HG02759 (cell line): ENCODE measurements at regions not wholly inside any gene's neighbourhood (a gene's known extent, or its start where the extent isn't known, plus 50 kb on each side); places are given as distances from the start of the nearest gene placed in this dataset.

Source experiments
- ATAC-seq: cut with Tn5 transposase; IDR thresholded peaks from one replicate; pipeline ENCODE4 v1.9.1; 2021; ENCODE audit warnings: mild to moderate bottlenecking, moderate library complexity; ENCODE audit not compliant: unreplicated experiment

DNA sequence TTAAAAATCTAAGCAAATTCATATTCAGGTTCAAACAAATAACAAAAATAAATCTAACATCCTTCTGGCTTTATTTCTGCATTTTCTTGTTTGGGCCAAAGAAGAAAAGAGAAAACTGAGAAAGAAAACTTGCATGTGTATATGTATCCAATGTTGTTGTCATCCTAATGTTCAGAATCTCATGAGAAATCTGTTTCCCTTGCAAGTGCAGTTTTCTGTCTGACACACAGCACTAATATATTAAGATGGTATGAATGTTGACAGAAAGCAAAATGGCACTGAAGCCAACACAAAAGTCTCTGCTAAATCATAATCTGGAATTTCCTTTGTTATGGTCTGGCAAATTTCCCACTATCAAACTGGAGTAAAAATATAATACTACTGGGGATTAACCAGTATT, 235.9 kb downstream of the HGF start:
- no peak for ATAC-seq

GRCh38 chr7:81533426-81533825, 236.4 kb downstream of the HGF start:
- ATAC-seq: no peak

DNA sequence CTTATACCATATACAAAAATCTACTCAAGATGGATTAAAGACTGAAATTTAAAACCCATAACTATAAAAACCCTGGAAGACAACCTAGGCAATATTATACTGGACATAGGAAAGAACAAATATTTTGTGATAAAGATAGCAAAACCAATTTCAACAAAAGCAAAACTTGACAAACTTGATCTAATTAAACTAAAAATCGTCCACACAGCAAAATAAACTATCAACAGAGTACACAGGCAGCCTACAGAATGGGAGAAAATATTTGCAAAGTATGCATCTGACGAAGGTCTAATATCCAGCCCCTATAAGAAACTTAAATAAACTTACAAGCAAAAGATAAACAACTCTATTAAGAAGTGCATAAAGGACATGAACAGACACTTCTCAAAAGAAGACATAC, 240.1 kb downstream of the HGF start:
- no peak for ATAC-seq

GRCh38 chr7:81527651-81528050, 242.2 kb downstream of the HGF start:
- ATAC-seq: no peak

DNA sequence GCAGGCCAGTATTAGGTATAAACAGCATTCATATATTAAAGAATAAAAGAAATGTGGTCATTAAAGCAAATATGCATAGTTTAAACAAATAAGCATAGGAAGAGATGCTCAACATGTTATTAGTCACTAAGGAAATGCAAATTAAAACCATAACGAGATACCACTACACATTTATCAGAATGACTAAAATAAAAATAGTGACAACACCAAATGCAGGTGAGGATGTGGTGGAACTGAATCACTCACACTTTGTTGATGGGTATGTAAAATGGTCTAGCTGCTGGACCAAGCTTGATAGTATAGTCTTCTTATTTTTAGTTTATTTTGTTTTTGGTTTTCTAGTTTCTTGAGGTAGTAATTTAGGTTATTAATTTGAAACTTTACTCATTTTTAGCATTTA, 242.9 kb downstream of the HGF start:
- ATAC-seq: no peak

GRCh38 chr7:81525841-81526240, 244.0 kb downstream of the HGF start:
- no peak for ATAC-seq

DNA sequence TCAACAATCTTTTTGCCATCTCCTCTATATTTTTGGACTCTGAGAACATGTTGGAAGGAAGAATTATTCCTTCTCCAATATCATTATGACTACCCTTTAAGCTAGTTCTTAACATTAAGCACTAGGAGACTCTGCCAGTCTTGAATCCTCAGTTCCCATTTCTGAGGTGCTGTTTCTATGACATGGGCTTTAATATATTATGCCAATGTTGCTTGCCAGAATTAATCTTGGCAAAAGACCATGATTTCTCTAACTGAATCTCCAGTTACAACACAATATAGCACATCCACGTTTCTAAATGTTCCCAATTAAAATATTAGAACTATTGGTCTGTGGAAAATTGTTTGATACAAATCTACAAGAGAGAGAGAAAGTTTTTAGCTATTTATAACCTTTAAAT, 250.0 kb downstream of the HGF start:
- no peak for ATAC-seq

GRCh38 chr7:81516898-81517297, 252.9 kb downstream of the HGF start:
- no peak for ATAC-seq

GRCh38 chr7:81515009-81515408, 254.8 kb downstream of the HGF start:
- ATAC-seq: no peak

DNA sequence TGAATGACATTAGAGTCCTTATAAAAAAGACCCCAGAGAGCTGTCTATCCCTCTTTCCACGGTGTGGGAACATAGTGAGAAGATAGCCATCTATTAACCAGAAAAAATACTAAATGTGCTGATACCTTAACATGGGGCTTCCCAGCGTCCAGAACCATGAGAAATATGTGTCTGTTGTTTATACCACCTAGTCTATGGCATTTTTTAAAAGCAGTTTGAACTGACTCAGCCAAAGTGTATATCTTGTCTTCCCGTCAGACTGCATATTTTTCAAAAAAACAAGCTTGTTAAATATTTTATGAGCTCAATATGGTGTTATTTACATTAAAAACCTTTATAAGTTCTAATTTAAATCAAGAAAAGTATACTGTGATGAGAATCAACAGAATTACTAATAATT, 255.3 kb downstream of the HGF start:
- no peak for ATAC-seq

DNA sequence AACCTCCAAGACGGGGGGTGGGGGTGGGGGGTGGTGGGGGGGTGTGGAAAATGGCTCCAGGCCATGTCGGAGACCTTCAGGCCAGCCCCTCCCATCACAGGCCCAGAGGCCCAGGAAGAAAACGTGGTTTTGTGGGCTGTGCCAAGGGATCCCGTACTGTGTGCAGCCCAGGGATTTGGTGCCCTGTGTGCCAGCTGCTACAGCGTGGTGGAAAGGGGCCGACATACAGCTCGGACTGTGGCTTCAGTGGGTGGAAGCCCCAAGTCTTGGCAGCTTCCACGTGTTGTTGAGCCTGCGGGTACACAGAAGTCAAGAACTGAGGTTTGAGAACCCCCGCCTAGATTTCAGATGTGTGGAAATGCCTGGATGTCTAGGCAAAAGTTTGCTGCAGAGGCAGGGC, 259.7 kb downstream of the HGF start:
- ATAC-seq: no peak

- ATAC-seq: no peak
Observed at GRCh38 chr7:81507221-81507620, 262.6 kb downstream of the HGF start.

DNA sequence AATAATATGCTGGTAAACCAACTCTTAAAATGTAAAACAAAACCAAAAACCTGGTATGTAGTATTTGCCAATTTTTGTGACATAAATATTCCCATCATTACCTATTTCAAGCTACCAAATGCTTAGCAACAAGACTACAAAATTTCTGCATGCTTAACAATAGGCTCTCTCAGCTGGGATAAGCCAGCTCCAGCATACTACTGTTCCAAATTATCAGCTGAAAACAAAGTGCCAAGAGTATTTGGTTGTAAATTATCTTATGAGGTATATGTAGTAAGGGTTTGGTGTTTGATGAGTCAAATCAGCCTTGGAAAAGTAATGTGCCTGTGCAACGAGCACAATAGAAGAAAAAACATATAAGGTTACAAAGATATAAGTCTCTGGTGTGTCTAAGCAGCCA, 263.2 kb downstream of the HGF start:
- no peak for ATAC-seq

DNA sequence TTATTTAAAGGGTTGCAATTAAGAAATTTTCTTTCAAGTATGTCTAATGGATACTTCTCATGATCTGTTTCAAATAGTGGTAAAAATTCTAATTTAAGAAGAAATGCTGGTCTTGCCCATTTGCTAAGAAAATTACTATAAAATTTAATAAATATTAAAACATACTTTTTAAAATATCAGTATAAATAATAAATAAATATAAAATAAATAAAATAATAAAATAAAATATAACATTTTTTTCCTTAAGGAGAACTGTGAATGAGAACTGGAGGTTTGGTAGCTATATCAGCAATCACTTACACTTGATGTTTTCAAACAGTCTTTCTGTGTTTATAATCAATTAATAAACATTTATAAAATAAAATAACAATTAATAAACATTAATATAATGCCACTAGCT, 266.1 kb downstream of the HGF start:
- ATAC-seq: no peak

DNA sequence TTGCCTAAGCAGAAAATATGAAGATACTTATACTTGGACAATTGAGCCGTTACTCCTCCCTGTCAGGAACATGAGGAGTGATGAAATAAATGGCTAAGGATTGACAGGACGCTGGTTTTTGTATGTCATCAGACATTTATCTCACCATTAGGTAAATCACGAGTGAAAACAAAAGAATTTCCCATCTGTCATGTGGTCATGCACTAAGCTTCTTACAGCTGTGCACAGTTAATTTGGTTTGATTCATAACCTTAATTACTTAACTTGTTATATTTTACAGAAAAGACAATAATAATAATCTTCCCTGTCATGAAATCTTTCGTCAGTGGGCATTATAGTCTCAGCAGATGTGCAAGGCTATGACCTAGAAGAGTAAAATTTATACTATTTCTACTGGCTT, 266.5 kb downstream of the HGF start:
- ATAC-seq: no peak

GRCh38 chr7:81501220-81501619, 268.6 kb downstream of the HGF start:
- ATAC-seq: no peak

GRCh38 chr7:81500631-81501030, 269.2 kb downstream of the HGF start:
- ATAC-seq: no peak

DNA sequence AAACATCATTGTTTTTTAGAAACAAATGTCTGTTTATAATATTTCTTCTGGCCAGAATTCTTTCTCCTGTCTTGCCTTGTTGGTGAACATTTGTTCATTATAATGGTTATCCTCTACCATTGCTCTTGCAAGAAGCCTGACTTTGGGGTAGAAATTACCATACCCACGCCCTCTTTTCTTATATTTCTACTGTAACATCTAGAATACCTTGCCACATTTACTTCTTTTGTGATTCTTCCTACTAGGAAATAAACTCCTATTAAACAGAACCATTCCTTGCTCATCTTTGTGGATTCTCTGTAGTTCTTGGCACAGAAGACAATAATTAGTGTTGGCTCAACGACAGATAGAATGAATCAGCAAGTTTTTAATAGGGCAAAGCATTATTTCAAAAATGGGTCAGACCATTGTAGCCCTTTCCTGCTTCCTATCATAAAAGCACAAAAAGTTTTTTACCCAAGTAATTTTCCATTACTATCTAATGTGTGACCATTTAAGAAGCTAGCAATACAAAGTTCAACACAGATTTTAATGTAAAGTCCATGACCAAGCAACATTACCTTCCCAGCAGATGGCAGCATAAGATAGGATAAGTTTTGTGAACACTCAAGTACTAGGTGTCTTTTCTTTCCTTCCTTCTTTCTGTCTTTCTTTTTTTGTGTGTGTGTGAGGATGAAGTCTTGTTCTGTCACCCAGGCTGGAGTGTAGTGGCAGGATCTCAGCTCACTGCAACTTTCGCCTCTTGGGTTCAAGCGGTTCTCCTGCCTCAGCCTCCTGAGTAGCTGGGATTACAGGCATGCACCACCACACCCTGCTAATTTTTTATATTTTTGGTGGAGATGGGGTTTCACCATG, 270.4 kb downstream of the HGF start:
- peak; percentile 88 for ATAC-seq

GRCh38 chr7:81498176-81498575, 271.7 kb downstream of the HGF start:
- no peak for ATAC-seq

DNA sequence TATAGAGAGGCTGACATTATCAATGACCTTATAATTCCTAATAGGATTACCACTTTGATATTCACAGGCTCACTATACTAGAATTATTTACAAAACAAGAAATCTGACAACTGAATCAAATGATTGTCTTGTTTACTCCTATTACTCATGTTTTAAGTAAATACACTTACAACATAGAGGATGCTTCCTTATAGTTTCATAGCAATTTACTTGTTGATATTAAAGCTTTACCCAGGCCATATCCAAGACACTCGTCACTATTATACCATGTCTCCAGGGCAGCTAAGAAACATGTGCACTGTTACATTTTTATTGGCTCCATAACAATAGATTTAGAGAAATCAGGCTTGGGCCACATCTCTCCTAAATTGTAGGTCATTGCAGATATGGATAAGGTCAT, 276.9 kb downstream of the HGF start:
- ATAC-seq: no peak

DNA sequence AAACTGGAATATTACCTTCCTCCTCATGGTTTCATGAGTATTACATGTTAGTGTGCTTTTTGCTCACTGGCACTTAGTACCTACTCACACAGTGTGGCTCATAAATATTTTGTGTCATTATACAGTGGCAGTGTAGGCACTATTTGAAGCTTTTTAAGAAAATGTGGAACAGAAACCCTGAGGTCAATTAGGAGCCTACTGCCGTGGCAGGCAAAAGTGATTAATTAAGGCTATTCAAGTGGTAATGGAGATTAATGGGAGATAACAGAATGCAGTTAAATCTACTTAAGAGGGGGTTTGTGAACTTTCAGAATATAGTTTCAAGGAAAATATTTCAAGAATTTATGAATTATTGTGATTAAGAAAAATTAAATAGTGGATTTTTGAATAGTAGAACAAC, 277.6 kb downstream of the HGF start:
- no peak for ATAC-seq

DNA sequence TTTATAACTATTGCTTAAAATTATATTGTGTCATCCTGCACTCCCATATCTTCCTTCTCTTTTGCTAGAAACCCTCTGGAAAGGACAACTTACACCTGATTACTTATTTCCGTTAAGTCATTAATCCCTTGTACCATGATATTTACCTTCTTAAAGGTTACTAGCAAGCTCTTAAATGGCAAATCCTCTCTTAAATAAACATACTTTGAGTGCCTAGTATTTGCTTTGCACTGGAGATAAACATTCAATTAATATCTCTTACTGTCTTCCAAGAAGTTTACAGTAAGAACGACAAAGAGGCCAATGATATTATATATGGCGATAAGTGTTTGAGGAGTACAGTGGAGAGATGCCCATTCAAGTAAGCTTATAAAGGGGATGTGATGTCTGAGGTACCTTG, 278.3 kb downstream of the HGF start:
- no peak for ATAC-seq

- ATAC-seq: no peak
Observed at GRCh38 chr7:81488210-81488609, 281.6 kb downstream of the HGF start.
